Coronary artery (tissue), 2 donors: ENCODE measurements at regions not wholly inside any gene's neighbourhood (a gene's known extent, or its start where the extent isn't known, plus 50 kb on each side); places are given as distances from the start of the nearest gene placed in this dataset.

Experiments
- DNase-seq: peaks from one replicate; pipeline ENCODE4 v3.0.0-alpha.2; 2017; ENCODE audit warnings: low spot score
- H3K27ac ChIP-seq, 2 donors: fragments of 200-600 bp; sonication (generic); one replicate each; pipeline ENCODE4 v1.5.1; 2016 to 2019
- H3K4me3 ChIP-seq: fragments of 200-600 bp; sonication (generic); 2 replicates; pipeline ENCODE4 v1.5.1; 2016; ENCODE audit warnings: mild to moderate bottlenecking, moderate library complexity
- CTCF ChIP-seq: fragments of 200-600 bp; sonication (generic); IDR thresholded peaks from one replicate; pipeline ENCODE4 v1.5.1; 2019; ENCODE audit warnings: antibody characterized with exemption

GRCh38 chr2:125455110-125455509 is 1200.8 kb upstream of the GYPC start:
- no peak for DNase-seq
- Histone ChIP-seq H3K4me3 (no peak overlapping the region), H3K27ac (no peak overlapping the region)
- no peak for TF ChIP-seq CTCF

GRCh38 chr2:125456693-125457363 is 1199.1 kb upstream of the GYPC start:
- TF ChIP-seq CTCF, result no peak
- no peak for DNase-seq
- no peak overlapping the region for H3K4me3 ChIP-seq
- H3K27ac ChIP-seq, result no peak overlapping the region

GRCh38 chr2:125471963-125472362 is 1184.0 kb upstream of the GYPC start:
- H3K27ac ChIP-seq, result no peak overlapping the region
- TF ChIP-seq CTCF, result no peak
- H3K4me3 ChIP-seq, result no peak overlapping the region
- no peak for DNase-seq

GRCh38 chr2:125479143-125479636 is 1176.8 kb upstream of the GYPC start:
- Histone ChIP-seq H3K4me3 (no peak overlapping the region), H3K27ac (no peak overlapping the region)
- TF ChIP-seq CTCF, result no peak
- no peak for DNase-seq

GRCh38 chr2:125490308-125490707 is 1165.7 kb upstream of the GYPC start:
- Histone ChIP-seq H3K4me3 (no peak overlapping the region), H3K27ac (no peak overlapping the region)
- DNase-seq, result no peak
- no peak for TF ChIP-seq CTCF

- no peak for TF ChIP-seq CTCF
Measured at GRCh38 chr2:125491663-125492062, 1164.3 kb upstream of the GYPC start.

GRCh38 chr2:125512313-125512712 is 1143.6 kb upstream of the GYPC start:
- Histone ChIP-seq H3K27ac (no peak overlapping the region), H3K4me3 (no peak overlapping the region)
- no peak for DNase-seq
- no peak for TF ChIP-seq CTCF

More at GRCh38 chr2:125491663-125492062, 1164.3 kb upstream of the GYPC start:
- Histone ChIP-seq H3K4me3 (no peak overlapping the region), H3K27ac (no peak overlapping the region)
- no peak for DNase-seq
